ENCODE measurements at regions not wholly inside any gene's neighbourhood (a gene's known extent, or its start where the extent isn't known, plus 50 kb on each side); places are given as distances from the start of the nearest gene placed in this dataset.

GRCh38 chr10:113497198-113497597 lies 55.7 kb upstream of the HABP2 start:
- no peak for ATAC-seq
- WGBS (ENCODE audit: insufficient coverage, low coverage, missing lambda C conversion rate) = 2% methylated on average over 7 of the region's 8 CpGs

More at GRCh38 chr10:113497198-113497597, 55.7 kb upstream of the HABP2 start:
- no TSS peak for BruUV-seq (replicated peaks)
- Histone ChIP-seq H3K9me1 (ENCODE audit: control insufficient read depth, insufficient read depth, low read length) (no peaks in the 10 kb centered on the region), H3K9me3 (replicated peaks; ENCODE audit: control insufficient read depth, insufficient read depth, low read depth, low read length) (no peaks in the 10 kb centered on the region), H3K79me2 (ENCODE audit: control insufficient read depth, insufficient read depth, low read length) (no peaks in the 10 kb centered on the region), H4K20me1 (replicated peaks; ENCODE audit: control insufficient read depth, insufficient read depth, low read length) (no peaks in the 10 kb centered on the region), H3K9ac (ENCODE audit: insufficient read depth in 1 of 2, low read depth in 2 of 2, low read length in 2 of 2) (no peak overlapping the region), H3K4me2 (ENCODE audit: insufficient read depth, low read length) (no peak overlapping the region), H3K36me3 (ENCODE audit: control insufficient read depth, insufficient read depth, low read length) (no peaks in the 10 kb centered on the region), H3K4me1 (replicated peaks in 1 of 2; ENCODE audit: control insufficient read depth in 2 of 2, insufficient read depth in 2 of 2, low read length in 2 of 2) (no peaks in the 10 kb centered on the region), H3K27me3 (ENCODE audit: control insufficient read depth in 2 of 2, insufficient read depth in 2 of 2, low read length in 2 of 2) (peaks cover 0 to 22% of the 10 kb centered on the region in 2 experiments; a peak in 3 of 5 replicates), H2AFZ (ENCODE audit: low read depth, low read length) (no peak overlapping the region), H3K4me3 (no peak overlapping the region), H3K27ac (ENCODE audit: extremely low read depth, low read depth, low read length) (no peak overlapping the region)
- CTCF ChIA-PET (ENCODE audit: low intra/inter-chr PET ratio) = no interaction called here
- POLR2A ChIA-PET = no interaction called here
- in situ Hi-C loops (cut with MboI) = no loop called here
- FAIRE-seq (no peak), DNase-seq (ENCODE audit: extremely low read depth in 1 of 4, low spot score in 3 of 4) (no peak)
- TF ChIP-seq IRF1 (CRISPR knock-in tag; IDR thresholded peaks at IDR 0.05; ENCODE audit: borderline replicate concordance) (no peak), TCF3 (CRISPR knock-in tag; IDR thresholded peaks at IDR 0.05) (no peak), ATF4 (CRISPR knock-in tag; IDR thresholded peaks at IDR 0.05) (no peak), E2F3 (CRISPR knock-in tag; IDR thresholded peaks at IDR 0.05) (no peak), FOSL1 (tag; conservative IDR thresholded peaks at IDR 0.05) (no peak), DDX20 (tag; IDR thresholded peaks at IDR 0.05; ENCODE audit: low read depth) (no peak), ZNF263 (CRISPR knock-in tag; IDR thresholded peaks at IDR 0.05; ENCODE audit: borderline replicate concordance) (no peak), EWSR1 (IDR thresholded peaks at IDR 0.05; ENCODE audit: borderline replicate concordance, low read depth, partially characterized antibody) (no peak), MCM3 (IDR thresholded peaks at IDR 0.05) (no peak), ZNF551 (CRISPR knock-in tag; IDR thresholded peaks at IDR 0.05) (no peak), ZNF507 (tag; conservative IDR thresholded peaks at IDR 0.05) (no peak), CHAMP1 (IDR thresholded peaks at IDR 0.05) (no peak), HDAC6 (IDR thresholded peaks at IDR 0.05; ENCODE audit: low read depth, low read length) (no peak), SUPT5H (IDR thresholded peaks at IDR 0.05) (no peak), ZNF830 (CRISPR knock-in tag; IDR thresholded peaks at IDR 0.05) (no peak), ARID3B (CRISPR knock-in tag; IDR thresholded peaks at IDR 0.05; ENCODE audit: borderline replicate concordance) (no peak), POLR2AphosphoS2 (IDR thresholded peaks at IDR 0.05; ENCODE audit: low read length) (no peak)
- intact Hi-C loops (cut with micrococcal nuclease) = no loop called here

Measured in K562 (cell line).